GM21423 (cell line): ENCODE measurements at regions not wholly inside any gene's neighbourhood (a gene's known extent, or its start where the extent isn't known, plus 50 kb on each side); places are given as distances from the start of the nearest gene placed in this dataset.

Source experiments
- ATAC-seq: cut with Tn5 transposase; IDR thresholded peaks from one replicate; pipeline ENCODE4 v1.9.1; 2021; ENCODE audit warnings: mild to moderate bottlenecking, moderate library complexity; ENCODE audit not compliant: unreplicated experiment

DNA sequence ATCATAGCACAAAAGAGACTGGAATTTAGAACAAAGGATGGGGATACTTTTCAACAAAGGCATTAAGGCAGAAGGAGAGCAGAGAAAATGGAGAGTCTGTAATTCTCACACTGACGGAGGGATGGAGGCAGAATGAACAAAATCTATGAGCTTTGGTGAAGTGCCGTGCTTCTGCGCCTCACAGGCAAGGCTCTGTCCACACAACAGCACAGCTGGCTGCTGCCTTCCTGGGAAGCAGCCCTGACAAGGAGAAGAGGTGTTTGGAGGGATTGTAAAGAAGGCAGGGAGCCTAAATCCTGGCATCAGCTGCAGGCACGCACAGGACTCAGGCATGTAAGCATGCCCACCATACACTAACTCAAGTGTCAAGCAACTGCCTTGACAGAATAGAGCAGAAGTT, 485.2 kb upstream of the KIF2A start:
- ATAC-seq: no peak

DNA sequence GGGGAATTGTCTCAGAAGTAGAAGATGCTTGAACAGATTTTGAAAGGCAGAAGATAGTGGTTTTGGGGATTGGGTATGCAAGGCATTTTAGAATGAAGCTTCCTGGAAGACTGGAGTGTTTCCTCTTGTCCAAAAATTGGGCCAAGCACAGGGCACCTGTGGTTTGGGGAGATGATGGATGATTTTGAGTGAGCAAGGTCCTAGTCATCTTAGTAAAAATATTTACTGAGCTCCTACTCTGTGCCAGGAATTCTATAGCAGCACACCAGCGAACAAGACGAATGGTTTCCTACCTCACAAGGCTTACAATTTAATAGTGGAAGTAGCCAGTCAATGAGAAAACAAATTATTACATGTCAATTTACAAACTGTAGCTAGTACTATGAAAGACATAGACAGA, 484.4 kb upstream of the KIF2A start:
- no peak for ATAC-seq

DNA sequence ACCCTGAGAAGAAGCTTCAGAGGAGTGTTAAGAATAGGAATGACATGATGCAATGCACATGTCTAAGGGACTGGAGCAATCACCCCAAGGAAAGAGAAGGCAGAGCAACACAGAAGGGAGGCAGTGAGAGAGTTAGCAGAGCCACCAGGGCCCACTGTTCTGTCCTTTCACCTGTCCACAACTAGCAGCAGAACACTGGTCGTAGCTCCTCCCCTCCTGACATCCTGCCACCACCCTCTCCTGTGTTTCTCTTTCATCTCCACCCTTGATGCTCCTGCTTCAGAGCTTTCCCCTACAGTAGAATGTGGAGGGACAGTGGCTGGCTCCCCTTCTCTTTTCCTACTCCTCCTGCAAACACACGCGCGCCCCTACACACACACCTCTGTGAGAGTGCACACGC, 483.4 kb upstream of the KIF2A start:
- no peak for ATAC-seq

DNA sequence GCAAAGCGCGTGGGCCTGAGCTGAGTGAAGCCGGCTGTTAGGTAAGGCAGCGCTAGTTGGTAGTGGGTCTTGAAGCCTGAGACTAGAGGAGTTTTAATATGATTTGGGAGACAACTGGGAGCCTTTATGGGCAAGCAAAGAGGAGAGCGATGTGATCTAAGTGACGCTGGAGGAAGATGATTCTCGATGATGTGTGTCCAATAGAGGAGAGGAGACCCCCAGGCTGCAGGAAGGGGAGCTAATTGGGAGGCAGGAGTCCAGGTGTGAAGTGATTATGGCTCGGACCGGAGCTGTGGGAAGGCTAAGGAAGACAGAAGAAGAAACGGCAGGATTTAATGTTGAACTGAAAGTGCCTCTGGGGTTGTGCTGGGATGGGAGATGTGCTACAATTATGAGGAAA, 482.9 kb upstream of the KIF2A start:
- no peak for ATAC-seq

DNA sequence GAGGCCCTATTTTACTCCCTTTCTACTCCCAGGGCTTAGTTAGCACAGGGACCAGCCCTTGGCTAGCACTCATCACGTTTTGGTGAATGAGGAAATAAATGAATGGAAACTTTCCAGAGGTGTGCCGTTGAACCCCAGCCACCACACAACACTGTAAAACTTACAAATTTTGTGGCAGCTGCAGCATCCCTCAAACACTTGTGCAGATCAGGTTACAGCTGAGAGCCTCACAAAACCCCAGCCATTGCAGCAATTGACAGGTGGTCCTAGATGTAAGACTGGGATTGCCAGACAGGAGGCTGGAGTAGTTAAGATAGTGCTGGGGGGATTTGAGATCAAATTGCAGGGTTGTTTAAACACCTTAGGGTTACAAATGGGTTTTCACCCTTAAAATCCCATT, 482.2 kb upstream of the KIF2A start:
- ATAC-seq: no peak

DNA sequence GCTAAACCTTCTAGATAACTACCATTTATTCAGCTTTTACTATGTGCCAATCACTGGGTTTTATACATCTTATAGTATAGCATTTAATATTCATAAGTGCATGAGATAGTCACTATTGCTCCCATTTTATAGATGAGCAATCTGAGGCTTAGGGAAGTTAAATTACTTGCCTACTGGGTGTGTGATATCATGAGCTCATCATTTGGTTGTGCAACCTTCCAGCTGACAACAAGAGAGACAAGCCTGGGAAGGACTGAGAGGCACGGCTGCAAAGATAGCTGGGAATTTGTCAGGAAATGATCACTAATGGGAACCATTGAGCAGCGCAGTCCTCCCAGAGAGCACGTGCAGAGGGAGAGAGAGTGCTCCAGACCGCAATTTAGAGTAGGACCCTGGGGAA, 481.6 kb upstream of the KIF2A start:
- no peak for ATAC-seq

DNA sequence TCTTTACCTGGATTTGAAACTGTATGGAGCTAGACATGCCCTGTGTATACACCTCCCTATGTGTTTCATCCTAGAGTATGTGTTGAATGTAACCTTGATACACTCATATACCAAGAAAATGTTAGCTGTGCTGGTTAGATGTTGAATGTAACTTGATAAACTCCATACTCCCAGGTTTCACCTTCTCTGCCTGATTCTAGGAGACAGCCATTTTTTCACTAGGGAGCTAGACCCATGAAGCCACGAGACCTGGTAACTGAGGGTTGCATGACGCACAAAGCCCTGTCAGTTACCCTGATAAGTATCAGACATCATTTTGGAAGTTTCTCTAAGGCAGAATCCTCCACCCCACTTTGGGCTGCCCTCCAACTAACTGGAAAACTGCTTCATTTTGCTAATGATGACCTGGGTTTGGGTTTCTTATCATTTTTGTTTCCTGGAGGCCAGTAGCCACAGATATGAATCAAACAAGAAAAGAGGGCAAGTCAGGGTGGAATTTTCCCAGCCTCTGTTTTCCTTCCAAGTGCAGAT, 478.5 kb upstream of the KIF2A start:
- ATAC-seq: no peak

DNA sequence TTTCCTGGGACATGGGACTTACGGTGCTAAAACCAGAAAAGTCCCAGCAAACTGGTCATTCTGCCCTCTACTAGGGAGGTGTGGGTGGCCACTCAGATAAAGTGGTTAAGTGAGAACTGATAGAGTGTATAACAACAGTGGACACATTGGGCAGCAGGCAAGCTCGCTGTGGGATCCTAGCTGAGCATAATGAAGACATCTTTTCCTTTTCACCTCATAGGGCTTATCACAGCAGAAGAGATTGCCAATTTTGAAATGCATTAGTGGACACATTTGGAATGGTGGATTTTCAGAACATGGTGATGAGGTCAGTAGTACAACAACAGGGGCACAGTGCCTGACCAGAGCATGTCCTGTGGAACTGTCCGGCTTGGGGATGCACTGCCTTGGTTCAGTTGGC, 477.1 kb upstream of the KIF2A start:
- ATAC-seq: no peak

DNA sequence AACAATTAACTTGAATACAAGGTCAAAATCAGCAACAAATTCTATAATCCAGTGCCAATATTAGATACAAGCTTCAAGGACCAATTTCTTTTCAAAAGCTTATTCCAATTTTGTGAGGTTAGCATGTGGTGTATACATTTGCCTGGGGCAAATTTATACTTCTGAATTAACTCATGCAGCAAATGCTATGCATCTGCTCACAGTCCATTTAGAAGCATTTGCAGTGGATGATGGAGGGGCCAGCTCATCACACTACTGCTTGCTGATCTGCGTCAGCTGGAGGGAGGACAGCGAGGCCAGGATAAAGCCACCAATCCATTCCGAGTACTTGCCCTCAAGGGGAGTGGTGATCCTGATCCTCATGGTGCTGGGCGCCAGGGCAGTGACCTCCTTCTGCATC, 474.3 kb upstream of the KIF2A start:
- ATAC-seq: no peak

DNA sequence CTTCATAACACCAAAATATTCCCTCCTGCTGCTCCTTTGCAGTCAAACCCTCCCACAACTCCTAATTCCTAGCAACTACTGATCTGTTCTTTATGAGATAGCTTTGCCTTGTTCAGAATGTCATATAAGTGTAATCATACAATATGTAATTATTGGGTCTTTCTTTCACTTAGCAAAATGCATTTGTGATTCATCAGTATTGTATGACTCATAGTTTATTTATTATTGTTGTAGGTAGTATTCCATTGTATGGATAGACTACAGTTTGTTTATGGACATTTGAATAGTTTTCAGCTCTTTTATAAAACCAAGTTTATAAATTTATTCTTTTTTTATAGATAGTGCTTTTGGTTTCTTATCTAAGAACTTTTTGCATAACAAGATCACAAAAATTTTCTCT, 468.2 kb upstream of the KIF2A start:
- ATAC-seq: no peak

DNA sequence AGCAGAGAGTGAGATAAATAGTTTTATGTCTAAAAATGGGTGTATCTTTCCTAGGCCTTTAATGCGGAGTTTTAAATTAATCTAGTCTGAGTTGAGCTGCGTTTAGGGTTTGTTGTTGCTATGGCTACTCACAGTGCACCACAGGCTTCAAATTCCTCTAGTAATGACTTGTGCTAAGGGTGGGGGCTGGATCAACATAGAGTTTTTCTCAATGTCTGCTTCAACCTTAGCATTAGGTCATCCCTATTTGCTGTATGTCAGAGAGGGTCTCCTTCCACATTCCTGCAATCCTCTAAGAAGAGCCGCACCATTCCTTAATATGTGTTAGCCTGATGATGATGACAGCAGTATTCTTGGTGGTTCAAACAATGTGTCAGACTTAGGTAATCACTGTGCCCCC, 465.6 kb upstream of the KIF2A start:
- ATAC-seq: no peak

DNA sequence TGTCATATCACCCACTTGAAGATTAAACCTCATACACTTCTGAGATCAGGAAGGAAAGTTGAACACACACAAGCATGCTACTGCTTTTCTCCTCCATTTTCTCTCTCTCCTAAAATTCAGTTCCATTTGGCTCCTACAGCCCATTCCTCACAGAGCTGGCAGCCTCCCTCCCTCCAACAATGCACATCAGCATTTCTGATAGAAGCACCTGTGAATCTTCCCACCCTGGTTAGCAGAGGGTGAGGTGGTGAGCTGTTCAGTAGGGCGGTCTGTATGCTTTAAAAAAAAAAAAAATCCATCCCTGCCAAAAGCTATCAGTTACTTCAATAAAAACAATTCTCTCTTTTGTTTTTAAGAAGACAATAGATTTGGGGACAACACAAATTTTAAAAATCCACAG, 463.2 kb upstream of the KIF2A start:
- no peak for ATAC-seq

DNA sequence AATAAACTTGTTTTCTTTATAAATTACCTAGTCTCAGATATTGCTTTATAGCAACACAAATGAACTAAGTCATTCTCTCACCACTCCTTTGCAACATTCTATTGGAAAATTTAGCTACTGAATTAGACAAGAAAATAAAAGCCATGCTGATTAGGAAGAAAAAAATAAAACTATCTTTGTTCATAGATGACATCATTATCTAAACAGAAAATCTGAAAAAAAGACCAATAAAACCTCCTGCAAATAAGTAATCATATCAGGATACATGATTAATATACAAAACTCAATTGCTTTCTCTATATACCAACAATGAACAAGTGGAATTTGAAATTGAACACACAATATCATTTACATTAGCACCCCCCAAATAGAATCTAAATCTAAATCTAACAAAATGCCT, 455.3 kb upstream of the KIF2A start:
- no peak for ATAC-seq

DNA sequence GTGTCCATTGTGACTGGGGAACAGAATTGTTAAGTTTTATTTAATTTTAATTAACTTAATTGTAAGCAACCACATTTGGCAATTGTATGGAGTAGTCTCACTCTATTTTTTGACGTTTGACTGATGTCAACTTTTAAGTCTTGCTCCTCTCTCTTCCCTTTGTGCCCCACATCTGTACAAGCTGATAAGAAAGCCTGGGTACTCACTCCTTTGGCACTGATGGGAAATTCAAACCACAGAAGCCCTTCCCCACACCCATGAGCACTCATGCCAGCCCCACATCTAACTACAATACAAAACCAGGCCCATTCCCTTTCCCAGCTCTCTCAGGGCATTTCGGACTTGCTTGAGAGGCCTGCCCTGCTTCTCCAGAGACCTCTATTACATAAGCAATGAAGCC, 451.5 kb upstream of the KIF2A start:
- ATAC-seq: no peak

DNA sequence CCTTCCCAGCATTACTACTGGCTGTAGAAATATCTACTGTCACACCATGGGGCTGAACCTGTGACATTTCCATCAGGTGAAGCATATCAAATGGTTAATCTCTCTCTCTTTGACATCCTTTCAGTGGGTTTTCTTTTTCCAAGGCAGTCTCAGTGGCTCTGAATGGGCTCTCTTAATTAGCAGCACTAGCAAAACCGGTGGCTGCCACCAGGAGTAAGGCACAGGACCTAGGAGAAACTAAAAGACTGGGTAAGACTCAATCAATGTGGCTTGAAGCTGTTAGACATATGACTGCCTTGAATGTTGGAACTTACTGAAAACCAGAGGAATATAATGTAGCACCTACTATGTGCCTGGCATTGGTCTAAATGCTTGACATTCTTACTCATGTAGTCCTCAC, 445.0 kb upstream of the KIF2A start:
- no peak for ATAC-seq

DNA sequence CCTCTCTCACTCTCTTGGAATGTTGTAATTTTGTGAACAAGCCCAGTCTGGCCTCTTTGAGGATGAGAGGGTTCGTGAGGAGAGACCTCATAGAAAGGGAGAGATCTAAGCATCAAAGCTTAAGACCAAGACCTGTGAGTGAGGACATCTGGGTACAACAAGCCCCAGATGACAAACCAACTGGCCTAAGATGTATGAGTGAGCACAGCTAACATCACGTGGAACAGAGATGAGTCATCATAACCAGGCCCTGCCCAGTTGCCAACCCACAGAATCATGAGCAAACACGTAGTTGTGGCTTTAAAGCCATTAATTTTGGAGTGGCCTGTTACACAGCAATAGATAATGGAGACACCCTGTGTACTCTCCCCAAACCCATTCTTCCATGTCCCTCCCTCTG, 439.1 kb upstream of the KIF2A start:
- peak; percentile 87 for ATAC-seq

DNA sequence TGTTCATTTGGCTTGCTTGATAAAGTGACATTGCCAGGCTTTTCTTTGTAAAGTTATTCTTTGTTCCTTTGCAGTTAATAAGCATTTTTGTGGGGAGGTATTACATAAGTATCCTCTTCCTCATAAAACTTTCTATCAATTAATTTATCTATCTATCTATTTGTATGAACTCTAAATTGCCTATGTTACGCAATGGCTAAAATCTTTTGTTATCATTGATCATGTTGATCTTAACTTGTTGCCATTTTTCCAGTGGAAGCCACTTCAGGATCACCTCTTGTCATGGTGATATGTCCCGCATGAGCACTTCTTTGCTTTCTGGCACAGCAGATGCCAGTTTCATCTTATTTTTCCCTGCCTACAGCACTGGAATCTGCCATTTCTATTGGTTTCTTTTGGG, 436.7 kb upstream of the KIF2A start:
- ATAC-seq: no peak

DNA sequence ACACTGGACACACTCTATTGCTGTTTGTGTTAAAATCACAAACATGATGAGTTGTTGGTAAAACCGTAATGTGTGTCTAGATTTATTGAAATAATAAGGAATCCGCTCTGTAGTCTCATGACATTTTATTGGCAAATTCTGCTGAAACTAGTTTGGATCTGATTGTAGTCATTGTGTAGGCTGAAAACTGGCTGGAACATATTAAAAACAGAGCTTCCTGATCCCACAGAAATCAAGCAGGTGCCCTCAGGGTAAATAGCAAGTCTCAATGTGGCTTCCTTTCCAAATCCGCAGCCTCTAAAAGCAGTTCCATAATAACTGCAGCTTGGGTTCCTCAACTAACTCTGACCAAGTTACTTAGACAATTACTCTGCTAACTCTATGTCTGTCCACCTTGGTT, 427.5 kb upstream of the KIF2A start:
- no peak for ATAC-seq

DNA sequence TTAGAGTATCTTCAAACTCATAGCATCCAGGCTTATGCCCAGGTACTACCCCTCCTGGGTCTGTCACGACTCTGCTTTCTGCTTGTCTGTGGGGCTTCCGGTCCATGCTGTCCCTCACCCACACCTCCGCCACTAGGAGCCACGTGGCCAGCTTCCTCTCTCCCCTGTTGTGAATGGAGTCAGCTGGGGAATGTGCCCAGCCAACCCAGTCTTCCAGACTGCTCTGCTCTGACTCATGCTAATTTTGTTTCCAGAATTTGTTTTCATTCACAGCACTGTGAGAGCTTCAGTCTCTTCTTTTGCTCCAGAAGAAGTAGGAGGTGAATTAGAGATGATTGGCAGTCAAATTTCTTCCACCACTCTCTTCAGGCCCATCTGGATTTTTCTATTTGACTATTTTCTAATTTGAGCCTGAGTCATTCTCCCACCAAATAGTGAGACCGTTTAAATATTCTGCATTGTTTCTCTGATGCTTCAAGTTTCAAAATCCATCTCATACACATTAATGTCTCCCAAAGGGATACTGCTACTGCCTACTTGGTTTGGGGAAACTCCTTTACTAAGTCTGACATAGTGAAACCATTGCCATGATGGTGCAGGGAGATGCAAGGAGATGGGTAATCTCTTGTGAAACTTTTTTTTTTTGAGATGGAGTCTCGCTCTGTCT, 424.1 kb upstream of the KIF2A start:
- ATAC-seq: no peak

DNA sequence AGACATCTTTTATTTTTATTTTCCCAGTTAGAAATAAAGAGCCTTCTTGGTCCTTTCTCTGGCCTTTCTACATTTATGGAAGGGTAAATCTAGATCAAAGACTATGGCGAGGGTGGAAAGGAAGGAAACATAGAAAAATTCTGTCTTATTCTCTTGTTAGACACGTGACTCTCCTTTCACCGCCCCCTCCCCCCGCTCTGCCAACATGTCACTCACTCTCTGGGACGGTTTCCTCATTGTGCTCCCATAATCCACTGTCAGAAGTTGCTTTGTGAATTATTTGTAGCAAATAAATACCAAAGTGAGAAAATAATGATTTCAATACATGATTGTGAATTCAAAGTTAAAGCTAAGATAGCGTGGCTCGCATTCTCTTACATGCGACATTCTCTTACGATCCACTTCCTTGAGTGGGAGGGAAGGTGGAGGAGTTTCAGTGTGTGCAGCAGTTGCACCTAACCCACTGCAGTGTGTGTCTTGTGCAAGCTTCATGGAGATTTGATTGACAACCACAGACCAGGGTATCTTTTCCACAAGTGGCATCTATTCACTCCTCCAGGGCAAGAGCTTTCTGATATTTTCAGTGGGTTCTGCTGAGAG, 423.0 kb upstream of the KIF2A start:
- ATAC-seq: no peak

DNA sequence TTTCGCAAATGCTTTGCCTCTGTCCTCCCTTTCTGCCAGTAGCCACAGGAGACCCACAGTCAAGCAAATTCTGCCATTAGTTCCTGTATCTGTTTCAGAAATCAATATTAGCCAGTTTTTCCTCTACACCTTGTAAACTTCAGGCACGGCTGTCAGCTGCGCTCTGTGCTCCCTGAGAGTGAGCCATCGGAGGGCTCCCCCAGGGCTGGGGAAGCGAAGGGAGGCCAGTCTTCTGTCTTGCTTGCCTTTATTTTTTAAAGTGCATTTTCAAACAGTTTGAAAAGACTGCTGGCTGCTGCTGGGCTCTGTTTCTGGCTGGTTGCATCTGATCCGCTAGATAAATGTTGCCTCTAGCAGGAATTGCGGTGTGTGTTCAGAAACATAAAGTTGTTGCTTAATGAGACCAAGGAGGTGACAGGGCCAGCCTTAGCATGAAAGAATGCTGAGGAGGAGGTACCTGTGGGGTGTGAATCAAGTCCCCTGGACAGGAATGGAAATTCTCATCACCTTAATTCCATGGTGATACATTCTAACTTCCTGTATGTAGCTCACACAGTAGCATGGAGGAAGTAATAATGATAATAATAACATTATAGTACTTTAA, 421.7 kb upstream of the KIF2A start:
- no peak for ATAC-seq

DNA sequence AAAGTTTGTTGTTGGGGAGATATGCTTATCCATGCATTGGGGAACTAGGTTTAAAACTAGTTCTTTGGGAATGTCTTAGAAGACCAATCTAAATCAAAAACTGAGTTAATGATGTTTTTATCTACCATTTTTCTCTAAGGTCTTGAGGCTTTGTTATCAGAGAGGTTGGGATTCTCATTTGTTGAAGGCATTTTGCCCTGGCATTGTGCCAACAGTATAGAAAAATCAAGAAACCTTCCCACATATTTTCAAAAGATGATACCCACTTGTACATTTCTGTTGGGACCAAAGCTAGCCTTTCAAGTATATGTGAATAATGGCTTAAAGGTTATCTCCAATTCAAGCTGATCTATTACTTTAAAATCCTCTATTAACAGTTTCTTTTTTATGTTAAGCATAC, 419.8 kb upstream of the KIF2A start:
- no peak for ATAC-seq

DNA sequence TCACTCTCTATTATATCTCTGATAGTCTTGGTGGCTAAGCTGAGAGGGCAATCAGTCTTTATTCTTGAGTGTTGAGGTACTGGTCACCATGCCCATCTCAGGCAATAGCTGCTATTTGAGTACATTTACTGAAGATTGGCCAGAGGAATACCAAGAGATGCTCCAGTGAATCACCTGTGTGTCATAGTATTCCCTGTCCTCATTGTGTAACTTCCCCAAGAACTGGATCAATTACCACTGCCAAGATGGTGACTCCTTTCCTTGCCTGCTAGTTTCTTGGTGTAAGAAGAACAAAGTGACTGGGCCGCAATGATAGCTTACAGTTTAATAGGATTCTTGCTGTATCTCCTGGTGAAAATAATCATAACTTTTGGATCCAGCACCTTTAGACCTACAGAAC, 418.7 kb upstream of the KIF2A start:
- no peak for ATAC-seq
